ENCODE measurements at regions not wholly inside any gene's neighbourhood (a gene's known extent, or its start where the extent isn't known, plus 50 kb on each side); places are given as distances from the start of the nearest gene placed in this dataset.

DNA sequence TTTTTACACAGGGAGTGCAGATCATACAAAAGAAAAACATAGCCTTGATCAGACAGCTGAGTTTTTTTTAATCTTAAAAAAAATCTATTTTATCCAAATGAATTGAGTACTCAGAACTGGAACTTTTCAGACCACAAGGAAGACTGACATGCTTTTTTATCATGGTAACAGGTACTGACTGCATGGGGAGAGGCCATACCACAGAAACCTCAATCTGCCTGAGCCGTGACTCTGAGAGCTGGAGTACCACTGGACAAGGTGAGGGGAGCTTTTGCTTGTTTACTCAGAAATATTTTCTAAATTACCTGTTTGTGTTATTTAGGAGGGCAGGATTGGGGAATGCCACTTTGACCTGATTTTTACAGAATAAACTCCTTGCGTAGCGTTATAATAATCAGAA, 143.9 kb downstream of the ALX1 start:
- TF ChIP-seq, protein P1, sequence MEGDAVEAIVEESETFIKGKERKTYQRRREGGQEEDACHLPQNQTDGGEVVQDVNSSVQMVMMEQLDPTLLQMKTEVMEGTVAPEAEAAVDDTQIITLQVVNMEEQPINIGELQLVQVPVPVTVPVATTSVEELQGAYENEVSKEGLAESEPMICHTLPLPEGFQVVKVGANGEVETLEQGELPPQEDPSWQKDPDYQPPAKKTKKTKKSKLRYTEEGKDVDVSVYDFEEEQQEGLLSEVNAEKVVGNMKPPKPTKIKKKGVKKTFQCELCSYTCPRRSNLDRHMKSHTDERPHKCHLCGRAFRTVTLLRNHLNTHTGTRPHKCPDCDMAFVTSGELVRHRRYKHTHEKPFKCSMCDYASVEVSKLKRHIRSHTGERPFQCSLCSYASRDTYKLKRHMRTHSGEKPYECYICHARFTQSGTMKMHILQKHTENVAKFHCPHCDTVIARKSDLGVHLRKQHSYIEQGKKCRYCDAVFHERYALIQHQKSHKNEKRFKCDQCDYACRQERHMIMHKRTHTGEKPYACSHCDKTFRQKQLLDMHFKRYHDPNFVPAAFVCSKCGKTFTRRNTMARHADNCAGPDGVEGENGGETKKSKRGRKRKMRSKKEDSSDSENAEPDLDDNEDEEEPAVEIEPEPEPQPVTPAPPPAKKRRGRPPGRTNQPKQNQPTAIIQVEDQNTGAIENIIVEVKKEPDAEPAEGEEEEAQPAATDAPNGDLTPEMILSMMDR (IDR thresholded peaks at IDR 0.05; ENCODE audit: low read length), result no peak
- TF ChIP-seq EZH2 (IDR thresholded peaks at IDR 0.05; ENCODE audit: borderline replicate concordance, low read length), result no peak
